SK-N-MC (cell line): ENCODE measurements at regions not wholly inside any gene's neighbourhood (a gene's known extent, or its start where the extent isn't known, plus 50 kb on each side); places are given as distances from the start of the nearest gene placed in this dataset.

Experiments used
- EZH2 ChIP-seq: fragments of 200-600 bp; sonication (generic); IDR thresholded peaks from one replicate; pipeline ENCODE4 v1.6.1; 2017; ENCODE audit warnings: antibody characterized with exemption
- FOXP2 ChIP-seq: optimal IDR thresholded peaks from 2 replicates; pipeline ENCODE3; 2011; ENCODE audit warnings: mild to moderate bottlenecking, moderate library complexity; ENCODE audit not compliant: insufficient read depth; ENCODE audit errors: extremely low read length, control extremely low read depth
- POLR2AphosphoS5 ChIP-seq: IDR thresholded peaks from 2 replicates; pipeline ENCODE4 v1.6.1; 2012; ENCODE audit warnings: mild to moderate bottlenecking, low read depth, low read length, borderline replicate concordance

- TF ChIP-seq POLR2AphosphoS5 (no peak), EZH2 (no peak), FOXP2 (no peak)
Observed at GRCh38 chr10:25869609-25870008, 64.4 kb upstream of the MYO3A start.
